ENCODE measurements at regions not wholly inside any gene's neighbourhood (a gene's known extent, or its start where the extent isn't known, plus 50 kb on each side); places are given as distances from the start of the nearest gene placed in this dataset.

GRCh38 chr18:78803104-78803503, 176.5 kb upstream of the SALL3 start:
- no peak for DNase-seq (ENCODE audit: extremely low spot score)
- CTCF ChIA-PET, result no interaction called here
- TF ChIP-seq, protein P1, sequence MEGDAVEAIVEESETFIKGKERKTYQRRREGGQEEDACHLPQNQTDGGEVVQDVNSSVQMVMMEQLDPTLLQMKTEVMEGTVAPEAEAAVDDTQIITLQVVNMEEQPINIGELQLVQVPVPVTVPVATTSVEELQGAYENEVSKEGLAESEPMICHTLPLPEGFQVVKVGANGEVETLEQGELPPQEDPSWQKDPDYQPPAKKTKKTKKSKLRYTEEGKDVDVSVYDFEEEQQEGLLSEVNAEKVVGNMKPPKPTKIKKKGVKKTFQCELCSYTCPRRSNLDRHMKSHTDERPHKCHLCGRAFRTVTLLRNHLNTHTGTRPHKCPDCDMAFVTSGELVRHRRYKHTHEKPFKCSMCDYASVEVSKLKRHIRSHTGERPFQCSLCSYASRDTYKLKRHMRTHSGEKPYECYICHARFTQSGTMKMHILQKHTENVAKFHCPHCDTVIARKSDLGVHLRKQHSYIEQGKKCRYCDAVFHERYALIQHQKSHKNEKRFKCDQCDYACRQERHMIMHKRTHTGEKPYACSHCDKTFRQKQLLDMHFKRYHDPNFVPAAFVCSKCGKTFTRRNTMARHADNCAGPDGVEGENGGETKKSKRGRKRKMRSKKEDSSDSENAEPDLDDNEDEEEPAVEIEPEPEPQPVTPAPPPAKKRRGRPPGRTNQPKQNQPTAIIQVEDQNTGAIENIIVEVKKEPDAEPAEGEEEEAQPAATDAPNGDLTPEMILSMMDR (IDR thresholded peaks at IDR 0.05; ENCODE audit: control extremely low read depth, extremely low read depth, low read depth, missing control alignments), result no peak
- POLR2A ChIA-PET, result no interaction called here

DNA sequence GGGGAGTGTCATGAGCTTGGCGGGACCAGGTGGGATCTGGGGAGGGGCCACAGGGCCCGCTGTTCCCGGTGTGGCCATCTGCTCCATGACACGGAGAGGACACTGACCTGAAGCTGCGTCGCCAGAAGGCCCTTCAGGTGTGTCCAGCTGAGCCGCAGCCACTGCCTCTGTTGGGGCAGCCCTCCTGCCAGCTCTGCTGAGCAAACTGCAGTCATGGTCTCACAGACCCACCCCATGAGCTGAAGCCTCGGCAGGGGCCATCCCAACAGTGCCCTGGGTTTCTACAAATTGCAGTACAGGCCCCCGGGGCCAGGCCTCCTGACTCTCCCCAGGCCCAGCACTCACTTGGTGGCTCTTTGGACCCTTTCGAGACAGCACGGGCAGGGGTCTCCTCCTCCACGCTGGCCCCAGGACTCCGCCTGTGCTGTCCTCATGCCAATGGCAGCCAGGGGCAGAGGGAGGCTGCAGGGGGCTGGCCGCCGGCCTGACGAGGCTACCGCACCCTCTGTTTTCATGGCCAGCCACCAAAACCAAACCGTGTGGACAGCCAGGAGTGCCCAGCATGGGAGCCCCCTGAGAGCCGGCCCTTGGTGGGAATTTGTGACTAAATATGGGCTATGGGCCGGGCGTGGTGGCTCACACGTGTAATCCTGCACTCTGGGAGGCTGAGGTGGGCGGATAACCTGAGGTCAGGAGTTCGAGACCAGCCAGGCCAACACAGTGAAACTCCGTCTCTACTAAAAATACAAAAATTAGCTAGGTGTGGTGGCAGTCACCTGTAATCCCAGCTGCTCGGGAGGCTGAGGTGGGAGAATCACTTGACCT, 175.2 kb upstream of the SALL3 start:
- TF ChIP-seq, protein P1 (IDR thresholded peaks at IDR 0.05; ENCODE audit: control extremely low read depth, extremely low read depth, low read depth, missing control alignments), result no peak
- no peak for DNase-seq (ENCODE audit: extremely low spot score)
- POLR2A ChIA-PET, result no interaction called here
- CTCF ChIA-PET, result no interaction called here

GRCh38 chr18:78805840-78806239, 173.8 kb upstream of the SALL3 start:
- DNase-seq (ENCODE audit: extremely low spot score), result no peak
- CTCF ChIA-PET, result no interaction called here
- POLR2A ChIA-PET, result no interaction called here
- TF ChIP-seq, protein P1 (IDR thresholded peaks at IDR 0.05; ENCODE audit: control extremely low read depth, extremely low read depth, low read depth, missing control alignments), result no peak

DNA sequence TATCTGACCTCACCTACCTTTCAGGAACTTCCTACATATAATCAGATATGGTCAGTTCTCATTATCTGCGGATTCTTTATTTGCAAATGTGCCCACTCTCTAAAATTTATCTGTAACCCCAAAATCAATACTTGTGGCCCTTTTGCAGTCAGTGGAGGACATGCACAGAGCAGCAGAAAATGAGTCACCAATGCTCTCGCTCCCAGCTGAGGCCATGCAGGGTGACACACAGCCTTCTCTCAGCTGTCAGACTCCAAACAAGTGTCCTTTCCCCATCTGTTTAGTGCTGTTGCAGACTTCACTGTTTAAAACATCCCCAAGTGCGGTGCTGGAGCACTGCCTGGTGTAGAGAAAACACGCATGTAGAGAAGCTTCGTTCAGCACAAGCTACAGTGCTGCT, 171.9 kb upstream of the SALL3 start:
- no peak for DNase-seq (ENCODE audit: extremely low spot score)
- ChIA-PET CTCF (no interaction called here), POLR2A (no interaction called here)
- TF ChIP-seq, protein P1 (IDR thresholded peaks at IDR 0.05; ENCODE audit: control extremely low read depth, extremely low read depth, low read depth, missing control alignments), result no peak

GRCh38 chr18:78809845-78810244, 169.8 kb upstream of the SALL3 start:
- CTCF ChIA-PET, result no interaction called here
- TF ChIP-seq, protein P1 (IDR thresholded peaks at IDR 0.05; ENCODE audit: control extremely low read depth, extremely low read depth, low read depth, missing control alignments), result no peak
- POLR2A ChIA-PET, result no interaction called here
- no peak for DNase-seq (ENCODE audit: extremely low spot score)

DNA sequence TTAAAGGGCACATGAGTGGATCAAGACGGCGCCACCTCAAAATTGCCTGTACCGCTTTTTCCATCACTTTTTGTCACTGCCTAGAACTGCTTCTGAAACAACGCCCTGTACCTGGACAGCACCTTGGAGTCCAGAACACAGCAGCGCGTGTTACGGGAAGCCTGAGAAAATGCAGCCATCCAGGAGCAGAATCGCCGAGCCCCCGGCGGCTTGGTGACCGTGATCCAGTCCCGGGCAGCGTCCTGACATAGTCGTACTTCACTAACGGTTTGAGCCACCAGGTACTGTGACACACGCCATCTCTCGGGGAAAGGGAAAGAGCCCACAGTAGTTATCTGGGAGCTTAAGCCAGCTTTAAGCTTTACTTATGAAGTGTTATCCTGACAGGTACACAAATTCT, 168.9 kb upstream of the SALL3 start:
- TF ChIP-seq, protein P1 (IDR thresholded peaks at IDR 0.05; ENCODE audit: control extremely low read depth, extremely low read depth, low read depth, missing control alignments), result no peak
- POLR2A ChIA-PET, result no interaction called here
- DNase-seq (ENCODE audit: extremely low spot score), result no peak
- CTCF ChIA-PET, result no interaction called here

Measured in GM10248 (cell line).